ENCODE measurements at regions not wholly inside any gene's neighbourhood (a gene's known extent, or its start where the extent isn't known, plus 50 kb on each side); places are given as distances from the start of the nearest gene placed in this dataset.

GRCh38 chr6:145175470-145175869 lies 559.9 kb downstream of the EPM2A start:
- H3K36me3 ChIP-seq (ENCODE audit: insufficient read depth, low read length), result no peaks in the 10 kb centered on the region
- H3K4me3 ChIP-seq (ENCODE audit: low read length), result no peak overlapping the region
- no peaks in the 10 kb centered on the region for H3K79me2 ChIP-seq (ENCODE audit: low read length)
- H3K27ac ChIP-seq (ENCODE audit: low read length), result no peak overlapping the region
- H3K27me3 ChIP-seq (ENCODE audit: low read length), result no peaks in the 10 kb centered on the region
- no peak overlapping the region for H2AFZ ChIP-seq (ENCODE audit: low read length)
- no peaks in the 10 kb centered on the region for H3K9me2 ChIP-seq (replicated peaks; ENCODE audit: insufficient read depth, low read length)
- DNase-seq, result no peak
- H3K4me1 ChIP-seq (ENCODE audit: low read length), result no peaks in the 10 kb centered on the region
- no peaks in the 10 kb centered on the region for H3K9me3 ChIP-seq (ENCODE audit: low read length)
- no peaks in the 10 kb centered on the region for H4K20me1 ChIP-seq (ENCODE audit: insufficient read depth, low read depth, low read length)
- no peak overlapping the region for H3K4me2 ChIP-seq (ENCODE audit: low read depth, low read length, poor library complexity, severe bottlenecking)
- H3K9ac ChIP-seq (ENCODE audit: low read length), result no peak overlapping the region

GRCh38 chr6:145178391-145178790 lies 556.9 kb downstream of the EPM2A start:
- Histone ChIP-seq H3K9ac (ENCODE audit: low read length) (no peak overlapping the region), H3K4me3 (ENCODE audit: low read length) (no peak overlapping the region), H3K36me3 (ENCODE audit: insufficient read depth, low read length) (no peaks in the 10 kb centered on the region)

GRCh38 chr6:145187491-145188206 lies 547.7 kb downstream of the EPM2A start:
- Histone ChIP-seq H3K79me2 (ENCODE audit: low read length) (no peaks in the 10 kb centered on the region), H3K9me2 (replicated peaks; ENCODE audit: insufficient read depth, low read length) (no peaks in the 10 kb centered on the region), H3K27ac (ENCODE audit: low read length) (no peak overlapping the region), H3K27me3 (ENCODE audit: low read length) (no peaks in the 10 kb centered on the region), H3K36me3 (ENCODE audit: insufficient read depth, low read length) (no peaks in the 10 kb centered on the region), H4K20me1 (ENCODE audit: insufficient read depth, low read depth, low read length) (no peaks in the 10 kb centered on the region), H2AFZ (ENCODE audit: low read length) (no peak overlapping the region), H3K9me3 (ENCODE audit: low read length) (no peaks in the 10 kb centered on the region), H3K9ac (ENCODE audit: low read length) (no peak overlapping the region), H3K4me2 (ENCODE audit: low read depth, low read length, poor library complexity, severe bottlenecking) (no peak overlapping the region), H3K4me3 (ENCODE audit: low read length) (no peak overlapping the region), H3K4me1 (ENCODE audit: low read length) (no peaks in the 10 kb centered on the region)
- no peak for DNase-seq

More at GRCh38 chr6:145178391-145178790, 556.9 kb downstream of the EPM2A start:
- Histone ChIP-seq H3K9me2 (replicated peaks; ENCODE audit: insufficient read depth, low read length) (no peaks in the 10 kb centered on the region), H3K4me1 (ENCODE audit: low read length) (no peaks in the 10 kb centered on the region), H2AFZ (ENCODE audit: low read length) (no peak overlapping the region), H3K27ac (ENCODE audit: low read length) (no peak overlapping the region), H3K79me2 (ENCODE audit: low read length) (no peaks in the 10 kb centered on the region), H4K20me1 (ENCODE audit: insufficient read depth, low read depth, low read length) (no peaks in the 10 kb centered on the region), H3K4me2 (ENCODE audit: low read depth, low read length, poor library complexity, severe bottlenecking) (no peak overlapping the region), H3K27me3 (ENCODE audit: low read length) (no peaks in the 10 kb centered on the region), H3K9me3 (ENCODE audit: low read length) (no peaks in the 10 kb centered on the region)
- DNase-seq, result no peak

- Histone ChIP-seq H3K27me3 (ENCODE audit: low read length) (no peaks in the 10 kb centered on the region), H3K79me2 (ENCODE audit: low read length) (no peaks in the 10 kb centered on the region), H3K9me2 (replicated peaks; ENCODE audit: insufficient read depth, low read length) (no peaks in the 10 kb centered on the region), H4K20me1 (ENCODE audit: insufficient read depth, low read depth, low read length) (no peaks in the 10 kb centered on the region), H2AFZ (ENCODE audit: low read length) (no peak overlapping the region), H3K9ac (ENCODE audit: low read length) (no peak overlapping the region), H3K9me3 (ENCODE audit: low read length) (no peaks in the 10 kb centered on the region), H3K36me3 (ENCODE audit: insufficient read depth, low read length) (no peaks in the 10 kb centered on the region), H3K27ac (ENCODE audit: low read length) (no peak overlapping the region), H3K4me1 (ENCODE audit: low read length) (no peaks in the 10 kb centered on the region), H3K4me2 (ENCODE audit: low read depth, low read length, poor library complexity, severe bottlenecking) (no peak overlapping the region), H3K4me3 (ENCODE audit: low read length) (no peak overlapping the region)
- DNase-seq, result no peak
These were observed 545.5 kb downstream of the EPM2A start for GRCh38 chr6:145189836-145190235.

- Histone ChIP-seq H3K9me3 (ENCODE audit: low read length) (no peaks in the 10 kb centered on the region), H3K36me3 (ENCODE audit: insufficient read depth, low read length) (no peaks in the 10 kb centered on the region), H3K4me1 (ENCODE audit: low read length) (no peaks in the 10 kb centered on the region), H4K20me1 (ENCODE audit: insufficient read depth, low read depth, low read length) (no peaks in the 10 kb centered on the region), H3K79me2 (ENCODE audit: low read length) (no peaks in the 10 kb centered on the region), H3K27me3 (ENCODE audit: low read length) (no peaks in the 10 kb centered on the region), H3K4me3 (ENCODE audit: low read length) (no peak overlapping the region), H2AFZ (ENCODE audit: low read length) (no peak overlapping the region), H3K4me2 (ENCODE audit: low read depth, low read length, poor library complexity, severe bottlenecking) (no peak overlapping the region), H3K27ac (ENCODE audit: low read length) (no peak overlapping the region), H3K9ac (ENCODE audit: low read length) (no peak overlapping the region), H3K9me2 (replicated peaks; ENCODE audit: insufficient read depth, low read length) (no peaks in the 10 kb centered on the region)
- no peak for DNase-seq
These were observed 540.9 kb downstream of the EPM2A start for GRCh38 chr6:145194389-145194788.

- Histone ChIP-seq H3K9ac (ENCODE audit: low read length) (no peak overlapping the region), H4K20me1 (ENCODE audit: insufficient read depth, low read depth, low read length) (no peaks in the 10 kb centered on the region), H3K27me3 (ENCODE audit: low read length) (no peaks in the 10 kb centered on the region), H3K36me3 (ENCODE audit: insufficient read depth, low read length) (no peaks in the 10 kb centered on the region), H3K4me1 (ENCODE audit: low read length) (no peaks in the 10 kb centered on the region), H3K9me3 (ENCODE audit: low read length) (no peaks in the 10 kb centered on the region), H3K4me3 (ENCODE audit: low read length) (no peak overlapping the region), H3K79me2 (ENCODE audit: low read length) (no peaks in the 10 kb centered on the region), H3K27ac (ENCODE audit: low read length) (no peak overlapping the region), H3K9me2 (replicated peaks; ENCODE audit: insufficient read depth, low read length) (no peaks in the 10 kb centered on the region), H2AFZ (ENCODE audit: low read length) (no peak overlapping the region), H3K4me2 (ENCODE audit: low read depth, low read length, poor library complexity, severe bottlenecking) (no peak overlapping the region)
- no peak for DNase-seq
These were observed 535.4 kb downstream of the EPM2A start for GRCh38 chr6:145199961-145200360.

- H3K4me2 ChIP-seq (ENCODE audit: low read depth, low read length, poor library complexity, severe bottlenecking), result no peak overlapping the region
- no peaks in the 10 kb centered on the region for H3K9me2 ChIP-seq (replicated peaks; ENCODE audit: insufficient read depth, low read length)
- no peak overlapping the region for H2AFZ ChIP-seq (ENCODE audit: low read length)
- H3K27ac ChIP-seq (ENCODE audit: low read length), result no peak overlapping the region
- no peaks in the 10 kb centered on the region for H3K79me2 ChIP-seq (ENCODE audit: low read length)
- no peak overlapping the region for H3K9ac ChIP-seq (ENCODE audit: low read length)
- no peaks in the 10 kb centered on the region for H3K9me3 ChIP-seq (ENCODE audit: low read length)
- no peaks in the 10 kb centered on the region for H3K4me1 ChIP-seq (ENCODE audit: low read length)
- no peaks in the 10 kb centered on the region for H4K20me1 ChIP-seq (ENCODE audit: insufficient read depth, low read depth, low read length)
- H3K4me3 ChIP-seq (ENCODE audit: low read length), result no peak overlapping the region
- DNase-seq, result no peak
- no peaks in the 10 kb centered on the region for H3K27me3 ChIP-seq (ENCODE audit: low read length)
- no peaks in the 10 kb centered on the region for H3K36me3 ChIP-seq (ENCODE audit: insufficient read depth, low read length)
These were observed 531.0 kb downstream of the EPM2A start for GRCh38 chr6:145204301-145204700.

- DNase-seq, result no peak
- Histone ChIP-seq H3K4me3 (ENCODE audit: low read length) (no peak overlapping the region), H3K9ac (ENCODE audit: low read length) (no peak overlapping the region), H3K27me3 (ENCODE audit: low read length) (no peaks in the 10 kb centered on the region), H4K20me1 (ENCODE audit: insufficient read depth, low read depth, low read length) (no peaks in the 10 kb centered on the region), H3K9me2 (replicated peaks; ENCODE audit: insufficient read depth, low read length) (no peaks in the 10 kb centered on the region), H3K79me2 (ENCODE audit: low read length) (no peaks in the 10 kb centered on the region), H3K4me2 (ENCODE audit: low read depth, low read length, poor library complexity, severe bottlenecking) (no peak overlapping the region), H3K27ac (ENCODE audit: low read length) (no peak overlapping the region), H2AFZ (ENCODE audit: low read length) (no peak overlapping the region), H3K4me1 (ENCODE audit: low read length) (no peaks in the 10 kb centered on the region), H3K36me3 (ENCODE audit: insufficient read depth, low read length) (no peaks in the 10 kb centered on the region), H3K9me3 (ENCODE audit: low read length) (no peaks in the 10 kb centered on the region)
These were observed 528.9 kb downstream of the EPM2A start for GRCh38 chr6:145206247-145206907.
